ENCODE measurements at regions not wholly inside any gene's neighbourhood (a gene's known extent, or its start where the extent isn't known, plus 50 kb on each side); places are given as distances from the start of the nearest gene placed in this dataset.
"Not testable (repeated sequence)": the region's sequence is repeated elsewhere in the genome, so short reads cannot be mapped to it uniquely, and the experiment has no call there.

GRCh38 chr12:63508543-63508942 lies 159.8 kb downstream of the DPY19L2 start:
- Histone ChIP-seq H3K4me1 (ENCODE audit: insufficient read depth) (no peaks in the 10 kb centered on the region), H3K27me3 (no peaks in the 10 kb centered on the region), H3K4me3 (no peak overlapping the region), H3K27ac (no peak overlapping the region), H3K9me3 (no peaks in the 10 kb centered on the region), H3K36me3 (no peaks in the 10 kb centered on the region)
- 76 to 83% (median 81%) methylated on average over 5 of the region's 5 CpGs for WGBS, 3 donors
- intact Hi-C loops (cut with DNase I), result no loop called here
- DNase-seq, result no peak
- TF ChIP-seq POLR2A (IDR thresholded peaks at IDR 0.05) (no peak), CTCF (IDR thresholded peaks at IDR 0.05) (no peak), EP300 (IDR thresholded peaks at IDR 0.05) (no peak)

- 90% methylated on average over 6 of the region's 6 CpGs for WGBS, 3 donors
- intact Hi-C loops (cut with DNase I), result no loop called here
- TF ChIP-seq EP300 (IDR thresholded peaks at IDR 0.05) (no peak), POLR2A (IDR thresholded peaks at IDR 0.05) (no peak), CTCF (IDR thresholded peaks at IDR 0.05) (no peak)
Measured at GRCh38 chr12:63499567-63499966, 168.7 kb downstream of the DPY19L2 start.

GRCh38 chr12:63498239-63498638 lies 170.1 kb downstream of the DPY19L2 start:
- Histone ChIP-seq H3K27me3 (no peaks in the 10 kb centered on the region), H3K4me1 (ENCODE audit: insufficient read depth) (no peaks in the 10 kb centered on the region), H3K9me3 (no peaks in the 10 kb centered on the region), H3K4me3 (no peak overlapping the region), H3K27ac (no peak overlapping the region), H3K36me3 (no peaks in the 10 kb centered on the region)
- TF ChIP-seq POLR2A (IDR thresholded peaks at IDR 0.05), result no peak
- TF ChIP-seq CTCF (IDR thresholded peaks at IDR 0.05), result no peak
- no peak for TF ChIP-seq EP300 (IDR thresholded peaks at IDR 0.05)
- intact Hi-C loops (cut with DNase I), result no loop called here
- DNase-seq, result no peak

More at GRCh38 chr12:63499567-63499966, 168.7 kb downstream of the DPY19L2 start:
- Histone ChIP-seq H3K9me3 (no peaks in the 10 kb centered on the region), H3K4me3 (no peak overlapping the region), H3K4me1 (ENCODE audit: insufficient read depth) (no peaks in the 10 kb centered on the region), H3K27ac (no peak overlapping the region), H3K27me3 (no peaks in the 10 kb centered on the region), H3K36me3 (no peaks in the 10 kb centered on the region)
- no peak for DNase-seq

- Histone ChIP-seq H3K27ac (no peak overlapping the region), H3K9me3 (no peaks in the 10 kb centered on the region), H3K4me3 (no peak overlapping the region), H3K36me3 (no peaks in the 10 kb centered on the region), H3K27me3 (no peaks in the 10 kb centered on the region), H3K4me1 (ENCODE audit: insufficient read depth) (no peaks in the 10 kb centered on the region)
- no peak for DNase-seq
- WGBS, 3 donors, result 74 to 85% (median 77%) methylated on average over 2 of the region's 2 CpGs
- intact Hi-C loops (cut with DNase I), result no loop called here
- TF ChIP-seq CTCF (IDR thresholded peaks at IDR 0.05) (no peak), EP300 (IDR thresholded peaks at IDR 0.05) (no peak), POLR2A (IDR thresholded peaks at IDR 0.05) (no peak)
Measured at GRCh38 chr12:63496654-63497053, 171.6 kb downstream of the DPY19L2 start.

GRCh38 chr12:63495974-63496373 lies 172.3 kb downstream of the DPY19L2 start:
- Histone ChIP-seq H3K36me3 (no peaks in the 10 kb centered on the region), H3K27me3 (no peaks in the 10 kb centered on the region)
- intact Hi-C loops (cut with DNase I), result no loop called here

GRCh38 chr12:63493357-63493756 lies 174.9 kb downstream of the DPY19L2 start:
- 64 to 83% (median 75%) methylated on average over 4 of the region's 4 CpGs for WGBS, 3 donors
- DNase-seq, result not testable (repeated sequence)

More at GRCh38 chr12:63495974-63496373, 172.3 kb downstream of the DPY19L2 start:
- no peak overlapping the region for H3K4me3 ChIP-seq
- WGBS, 3 donors, result 51 to 76% (median 66%) methylated on average over 1 of the region's 1 CpG
- H3K4me1 ChIP-seq (ENCODE audit: insufficient read depth), result no peaks in the 10 kb centered on the region
- TF ChIP-seq EP300 (IDR thresholded peaks at IDR 0.05), result no peak
- no peak for TF ChIP-seq POLR2A (IDR thresholded peaks at IDR 0.05)
- no peak for TF ChIP-seq CTCF (IDR thresholded peaks at IDR 0.05)
- no peak for DNase-seq
- no peaks in the 10 kb centered on the region for H3K9me3 ChIP-seq
- H3K27ac ChIP-seq, result no peak overlapping the region

More at GRCh38 chr12:63493357-63493756, 174.9 kb downstream of the DPY19L2 start:
- H3K27ac ChIP-seq; H3K36me3 ChIP-seq; H3K9me3 ChIP-seq; H3K4me3 ChIP-seq; H3K4me1 ChIP-seq (ENCODE audit: insufficient read depth); H3K27me3 ChIP-seq; intact Hi-C loops (cut with DNase I): not testable (repeated sequence)
